GM13977 (cell line): ENCODE measurements at regions not wholly inside any gene's neighbourhood (a gene's known extent, or its start where the extent isn't known, plus 50 kb on each side); places are given as distances from the start of the nearest gene placed in this dataset.

Experiments used
- DNase-seq: peaks from one replicate; pipeline ENCODE4 v3.0.0; 2012; ENCODE audit warnings: low spot score
- CTCF ChIP-seq: IDR thresholded peaks from 2 replicates; pipeline ENCODE4 v1.5.1; 2012; ENCODE audit warnings: mild to moderate bottlenecking, control low read depth; ENCODE audit not compliant: insufficient read depth; ENCODE audit errors: extremely low read depth, missing control alignments
- in situ Hi-C: fragments of 300-500 bp; cut with MboI; formaldehyde crosslinking; loops from one replicate; pipeline ENCODE4 v1.12.0; 2022; ENCODE audit warnings: low sequenced_read_pairs, low pct_unique_long_range_greater_than_20kb, mixed read lengths, inconsistent platforms; ENCODE audit not compliant: unreplicated experiment

DNA sequence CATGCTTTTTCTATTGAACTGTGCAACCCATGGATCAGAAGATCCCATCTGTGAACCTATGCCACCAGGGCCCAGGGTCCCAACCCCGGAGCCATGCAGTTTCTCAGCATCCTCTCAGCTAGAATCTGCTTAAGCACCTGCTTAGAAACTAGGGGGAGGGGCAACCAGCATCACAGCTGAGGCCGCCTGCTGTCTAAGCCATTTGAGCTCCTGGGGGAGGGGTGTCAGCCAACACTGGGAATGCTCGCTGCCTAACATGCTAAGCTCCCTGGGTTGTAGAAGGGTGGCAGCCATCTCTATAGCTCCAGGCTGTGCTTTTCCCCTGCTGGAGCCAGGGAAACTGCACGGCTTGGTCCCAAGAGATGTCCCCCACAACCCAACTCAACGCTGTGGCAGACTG lies 322.8 kb downstream of the EDEM1 start:
- no peak for DNase-seq
- in situ Hi-C loops, result no loop called here
- no peak for TF ChIP-seq CTCF

DNA sequence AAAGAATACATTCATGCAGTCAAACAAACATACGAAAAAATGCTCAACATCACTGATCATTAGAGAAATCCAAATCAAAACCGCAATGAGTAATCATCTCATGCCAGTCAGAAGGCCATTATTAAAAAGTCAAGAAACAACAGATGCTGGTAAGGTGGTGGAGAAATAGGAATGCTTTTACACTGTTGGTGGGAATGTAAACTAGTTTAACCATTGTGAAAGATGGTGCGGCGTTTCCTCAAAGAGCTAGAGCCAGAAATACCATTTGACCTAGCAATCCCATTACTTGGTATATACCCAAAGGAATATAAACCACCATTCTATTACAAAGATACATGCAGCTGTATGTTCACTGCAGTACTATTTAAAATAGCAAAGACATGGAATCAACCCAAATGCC lies 330.4 kb downstream of the EDEM1 start:
- in situ Hi-C loops, result no loop called here
- DNase-seq, result no peak
- no peak for TF ChIP-seq CTCF

DNA sequence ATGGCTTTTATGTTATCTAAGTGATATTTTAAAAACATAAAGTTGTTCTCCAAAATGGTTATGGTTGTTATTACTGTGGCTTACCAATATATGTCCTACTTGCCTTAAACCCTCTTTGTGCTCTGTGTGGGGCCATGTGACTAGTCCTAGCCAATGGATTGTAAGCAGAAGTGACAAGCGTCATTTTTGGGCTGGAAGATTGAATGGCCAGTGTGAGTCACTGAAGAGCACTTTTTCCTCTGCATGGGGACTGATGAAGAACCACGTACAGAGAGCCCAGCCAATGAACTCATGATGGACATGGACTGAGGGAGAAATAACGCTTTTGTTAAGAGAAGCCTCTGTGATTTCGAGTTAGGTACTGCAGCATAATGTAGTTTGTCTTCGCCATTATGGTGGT lies 332.7 kb downstream of the EDEM1 start:
- no peak for DNase-seq
- in situ Hi-C loops, result no loop called here
- no peak for TF ChIP-seq CTCF

DNA sequence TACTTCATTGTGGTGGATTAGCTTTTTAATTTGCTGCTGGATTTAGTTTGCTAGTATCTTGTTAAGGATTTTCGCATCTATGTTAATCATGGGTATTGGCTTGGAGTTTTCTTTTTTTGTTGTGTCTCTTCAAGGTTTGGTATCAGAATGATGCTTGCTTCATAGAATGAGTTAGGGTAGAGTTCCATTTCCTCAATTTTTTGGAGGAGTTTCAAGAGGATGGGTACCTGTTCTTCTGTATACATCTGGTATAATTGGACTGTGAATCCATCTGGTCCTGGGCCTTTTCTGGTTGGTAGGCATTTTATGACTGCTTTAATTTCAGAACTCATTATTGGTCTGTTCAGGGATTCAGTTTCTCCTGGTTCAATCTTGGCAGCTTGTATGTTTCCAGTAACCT lies 335.6 kb downstream of the EDEM1 start:
- in situ Hi-C loops, result no loop called here
- no peak for DNase-seq
- no peak for TF ChIP-seq CTCF

GRCh38 chr3:5531039-5531438 lies 343.5 kb downstream of the EDEM1 start:
- no peak for TF ChIP-seq CTCF
- in situ Hi-C loops, result no loop called here

DNA sequence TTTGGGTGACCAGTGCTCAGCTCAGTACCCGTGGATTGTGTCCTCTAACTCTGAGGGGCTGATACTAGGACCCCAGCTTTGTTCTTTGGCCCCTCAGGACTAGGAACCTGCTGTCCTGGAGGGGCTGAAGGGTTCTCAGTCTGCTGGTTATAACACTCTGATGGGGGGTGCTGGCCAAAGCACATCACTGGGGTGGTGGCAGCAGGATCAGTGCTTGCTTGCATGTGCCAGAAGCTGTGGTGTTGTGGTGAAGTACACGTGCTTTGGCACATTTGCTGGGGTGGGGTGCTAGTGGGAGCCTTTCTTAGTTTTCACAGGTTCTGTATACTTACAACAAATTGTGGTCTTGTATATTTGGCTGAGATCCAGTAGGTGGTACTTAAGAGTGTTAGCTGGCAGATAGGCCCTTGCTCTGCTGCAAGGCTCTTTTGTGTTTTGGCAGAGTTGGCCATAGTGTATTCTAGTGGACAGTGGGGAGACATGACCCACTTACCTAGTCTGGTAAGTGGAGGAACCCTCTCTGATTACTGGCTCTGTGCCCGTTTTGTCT lies 344.3 kb downstream of the EDEM1 start:
- TF ChIP-seq CTCF, result no peak
- in situ Hi-C loops, result no loop called here
- DNase-seq, result no peak

More at GRCh38 chr3:5531039-5531438, 343.5 kb downstream of the EDEM1 start:
- no peak for DNase-seq

- in situ Hi-C loops, result no loop called here
- no peak for TF ChIP-seq CTCF
- DNase-seq, result no peak
Measured at GRCh38 chr3:5540532-5540931, 353.0 kb downstream of the EDEM1 start.
